Uterus (tissue), 3 donors: ENCODE measurements at regions not wholly inside any gene's neighbourhood (a gene's known extent, or its start where the extent isn't known, plus 50 kb on each side); places are given as distances from the start of the nearest gene placed in this dataset.

ENCODE experiments used
- DNase-seq, 2 donors: peaks; one replicate each; pipeline ENCODE4 v3.0.0-alpha.2; 2019 to 2020
- H3K27ac ChIP-seq, 2 donors: fragments of 200-600 bp; sonication (generic); 1 replicate in 1 of 2; 2 replicates in 1 of 2; pipeline ENCODE4 v1.5.1; 2016 to 2018
- H3K27me3 ChIP-seq, 2 donors: fragments of 200-600 bp; sonication (generic); one replicate each; pipeline ENCODE4 v1.5.1; 2018 to 2019; ENCODE audit warnings: control low read depth in 1 of 2
- H3K36me3 ChIP-seq, 2 donors: fragments of 200-600 bp; sonication (generic); one replicate each; pipeline ENCODE4 v1.5.1; 2019; ENCODE audit warnings: control low read depth in 1 of 2
- H3K4me1 ChIP-seq, 2 donors: fragments of 200-600 bp; sonication (generic); one replicate each; pipeline ENCODE4 v1.5.1; 2018 to 2019; ENCODE audit warnings: control low read depth in 1 of 2
- H3K4me3 ChIP-seq, 2 donors: fragments of 200-600 bp; sonication (generic); 1 replicate in 1 of 2; 2 replicates in 1 of 2; pipeline ENCODE4 v1.5.1; 2018 to 2019; ENCODE audit warnings: mild to moderate bottlenecking in 1 of 2
- H3K9me3 ChIP-seq, 2 donors: fragments of 200-600 bp; sonication (generic); one replicate each; pipeline ENCODE4 v1.5.1; 2019; ENCODE audit warnings: control low read depth in 1 of 2
- POLR2A ChIP-seq, 2 donors: fragments of 450-650 bp; IDR thresholded peaks; one replicate each; pipeline ENCODE4 v1.6.1; 2016; ENCODE audit warnings: antibody characterized with exemption in 2 of 2, mild to moderate bottlenecking in 1 of 2, moderate library complexity in 1 of 2
- intact Hi-C: fragments of 100-400 bp; cut with DNase I; formaldehyde crosslinking; loops from one replicate; pipeline ENCODE4 v1.15.1; 2023; ENCODE audit warnings: low total_unique reads
- TF ChIP-seq, protein P1 (sequence below), 4 experiments: fragments of 200-600 bp in 2 of 4; fragments of 450-650 bp in 2 of 4; sonication (generic) in 2 of 4; IDR thresholded peaks; one replicate each; pipeline ENCODE4 v1.5.1; 2016 to 2019; ENCODE audit warnings: antibody characterized with exemption in 4 of 4, mild to moderate bottlenecking in 2 of 4, moderate library complexity in 1 of 4
- donor health status: DM: yes; HTN: yes; CAD: no.

DNA sequence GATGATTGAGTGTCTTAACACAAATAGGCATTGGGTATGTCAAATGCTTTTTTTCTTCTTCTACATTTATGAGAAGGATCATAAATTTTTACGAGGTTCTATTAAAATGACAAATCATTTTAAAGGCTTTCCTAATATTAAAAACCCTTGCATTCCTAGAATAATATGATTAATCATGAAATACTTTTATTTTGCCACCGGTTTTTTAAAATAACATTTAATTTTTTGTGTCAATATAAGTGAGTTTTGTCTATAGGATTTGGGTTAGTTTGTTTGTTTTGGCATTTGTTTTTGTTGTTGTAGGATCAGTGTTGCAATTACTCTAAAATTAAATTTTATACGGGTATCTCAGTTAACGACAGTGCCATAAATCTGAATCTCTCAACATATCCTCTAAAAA is 169.7 kb upstream of the STK26 start:
- no peaks in the 10 kb centered on the region for H3K4me1 ChIP-seq
- peaks cover 0 to 9% of the 10 kb centered on the region in 2 donors for H3K27me3 ChIP-seq
- no peak overlapping the region for H3K27ac ChIP-seq
- intact Hi-C loops, result no loop called here
- no peak overlapping the region for H3K4me3 ChIP-seq
- DNase-seq, result no peak
- H3K36me3 ChIP-seq, result no peaks in the 10 kb centered on the region
- H3K9me3 ChIP-seq, result no peaks in the 10 kb centered on the region
- TF ChIP-seq, protein P1, sequence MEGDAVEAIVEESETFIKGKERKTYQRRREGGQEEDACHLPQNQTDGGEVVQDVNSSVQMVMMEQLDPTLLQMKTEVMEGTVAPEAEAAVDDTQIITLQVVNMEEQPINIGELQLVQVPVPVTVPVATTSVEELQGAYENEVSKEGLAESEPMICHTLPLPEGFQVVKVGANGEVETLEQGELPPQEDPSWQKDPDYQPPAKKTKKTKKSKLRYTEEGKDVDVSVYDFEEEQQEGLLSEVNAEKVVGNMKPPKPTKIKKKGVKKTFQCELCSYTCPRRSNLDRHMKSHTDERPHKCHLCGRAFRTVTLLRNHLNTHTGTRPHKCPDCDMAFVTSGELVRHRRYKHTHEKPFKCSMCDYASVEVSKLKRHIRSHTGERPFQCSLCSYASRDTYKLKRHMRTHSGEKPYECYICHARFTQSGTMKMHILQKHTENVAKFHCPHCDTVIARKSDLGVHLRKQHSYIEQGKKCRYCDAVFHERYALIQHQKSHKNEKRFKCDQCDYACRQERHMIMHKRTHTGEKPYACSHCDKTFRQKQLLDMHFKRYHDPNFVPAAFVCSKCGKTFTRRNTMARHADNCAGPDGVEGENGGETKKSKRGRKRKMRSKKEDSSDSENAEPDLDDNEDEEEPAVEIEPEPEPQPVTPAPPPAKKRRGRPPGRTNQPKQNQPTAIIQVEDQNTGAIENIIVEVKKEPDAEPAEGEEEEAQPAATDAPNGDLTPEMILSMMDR (IDR thresholded peaks at IDR 0.05), result no peak
- TF ChIP-seq POLR2A (IDR thresholded peaks at IDR 0.05), result no peak

DNA sequence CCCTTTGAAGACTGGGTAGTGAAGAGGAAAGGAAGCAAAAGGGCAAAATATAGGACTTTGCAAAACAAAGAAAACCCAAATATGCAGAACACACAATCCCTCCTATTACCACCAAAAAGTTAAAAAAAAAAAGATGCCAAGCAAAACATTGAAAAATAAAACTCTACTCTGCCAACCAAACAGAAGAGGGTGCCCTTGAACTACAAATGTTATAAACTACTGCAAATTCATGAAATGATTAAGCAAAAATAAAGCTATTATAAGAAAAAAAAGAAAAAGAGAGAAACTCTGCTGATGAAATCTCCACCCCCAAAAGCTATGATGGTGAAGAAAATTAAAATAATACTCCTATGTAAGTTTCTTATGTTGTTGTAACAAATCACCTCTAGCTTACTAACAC is 168.5 kb upstream of the STK26 start:
- no peak for DNase-seq
- intact Hi-C loops, result no loop called here
- peaks cover 0 to 9% of the 10 kb centered on the region in 2 donors for H3K27me3 ChIP-seq

DNA sequence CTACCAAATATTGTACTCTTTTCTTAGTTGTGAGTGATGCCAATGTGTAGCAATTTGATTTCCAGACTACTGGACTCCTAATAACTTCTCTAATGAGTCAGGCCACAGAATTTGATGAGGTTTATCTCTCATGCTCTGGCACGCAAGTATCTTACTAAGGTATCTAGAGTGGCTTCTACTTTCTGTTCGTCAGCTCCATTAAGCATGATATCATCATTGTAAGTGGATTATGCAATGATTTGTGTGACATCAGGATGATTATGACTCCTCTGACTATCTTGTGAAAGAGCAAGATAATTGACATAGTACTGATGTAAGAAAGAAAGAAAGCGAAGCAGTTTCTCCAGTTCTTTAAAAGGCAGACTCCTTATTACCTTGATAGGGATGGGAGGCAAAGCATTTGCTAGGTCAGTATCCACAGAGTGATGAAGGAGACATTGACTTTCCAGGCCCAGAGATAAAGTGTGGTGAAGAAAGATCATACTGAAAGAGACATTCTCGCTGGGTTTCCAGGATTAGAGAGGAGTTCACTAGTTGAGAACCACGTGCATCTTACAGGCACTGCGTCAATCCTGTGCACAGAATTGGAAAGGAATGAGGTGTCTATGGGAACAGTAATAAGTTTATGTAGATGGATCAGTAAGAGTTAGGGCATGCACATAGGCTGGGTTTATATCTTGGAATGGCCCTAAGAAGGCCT is 161.9 kb upstream of the STK26 start:
- H3K27me3 ChIP-seq, result peaks cover 0 to 9% of the 10 kb centered on the region in 2 donors
- no peaks in the 10 kb centered on the region for H3K4me1 ChIP-seq
- DNase-seq, result no peak
- intact Hi-C loops, result no loop called here
- H3K9me3 ChIP-seq, result no peaks in the 10 kb centered on the region
- no peaks in the 10 kb centered on the region for H3K36me3 ChIP-seq
- no peak overlapping the region for H3K4me3 ChIP-seq
- TF ChIP-seq, protein P1 (IDR thresholded peaks at IDR 0.05), result no peak
- TF ChIP-seq POLR2A (IDR thresholded peaks at IDR 0.05), result no peak
- no peak overlapping the region for H3K27ac ChIP-seq

More for the DNA sequence above, 168.5 kb upstream of the STK26 start:
- Histone ChIP-seq H3K4me3 (no peak overlapping the region), H3K27ac (no peak overlapping the region), H3K9me3 (no peaks in the 10 kb centered on the region), H3K36me3 (no peaks in the 10 kb centered on the region), H3K4me1 (no peaks in the 10 kb centered on the region)
- no peak for TF ChIP-seq POLR2A (IDR thresholded peaks at IDR 0.05)
- TF ChIP-seq, protein P1 (IDR thresholded peaks at IDR 0.05), result peak in 2 of 4 experiments; percentile 7 to 20

DNA sequence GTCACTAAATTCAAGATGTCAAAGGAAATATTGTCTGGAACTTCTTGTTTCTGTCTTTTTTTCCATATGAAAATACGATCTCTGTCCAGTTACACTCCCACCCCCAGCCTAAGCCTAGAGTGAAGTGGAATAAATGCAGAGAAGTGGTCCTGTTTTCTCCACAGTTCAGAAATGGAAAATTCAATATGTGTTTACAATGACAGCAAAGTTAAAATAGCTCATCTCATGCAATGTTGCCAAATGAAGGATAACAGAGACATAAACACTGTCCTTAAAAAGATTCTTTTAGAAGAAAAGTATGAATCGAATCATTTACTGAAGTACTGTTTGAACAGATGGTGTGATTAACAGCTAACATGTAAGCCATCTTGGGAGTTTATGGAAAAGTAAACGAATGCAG is 160.8 kb upstream of the STK26 start:
- no peak overlapping the region for H3K4me3 ChIP-seq
- H3K36me3 ChIP-seq, result no peaks in the 10 kb centered on the region
- DNase-seq, result no peak
- no peaks in the 10 kb centered on the region for H3K9me3 ChIP-seq
- H3K27ac ChIP-seq, result no peak overlapping the region
- TF ChIP-seq, protein P1 (IDR thresholded peaks at IDR 0.05), result no peak
- TF ChIP-seq POLR2A (IDR thresholded peaks at IDR 0.05), result no peak
- intact Hi-C loops, result no loop called here
- H3K4me1 ChIP-seq, result no peaks in the 10 kb centered on the region
- peaks cover 0 to 16% of the 10 kb centered on the region in 2 donors for H3K27me3 ChIP-seq

DNA sequence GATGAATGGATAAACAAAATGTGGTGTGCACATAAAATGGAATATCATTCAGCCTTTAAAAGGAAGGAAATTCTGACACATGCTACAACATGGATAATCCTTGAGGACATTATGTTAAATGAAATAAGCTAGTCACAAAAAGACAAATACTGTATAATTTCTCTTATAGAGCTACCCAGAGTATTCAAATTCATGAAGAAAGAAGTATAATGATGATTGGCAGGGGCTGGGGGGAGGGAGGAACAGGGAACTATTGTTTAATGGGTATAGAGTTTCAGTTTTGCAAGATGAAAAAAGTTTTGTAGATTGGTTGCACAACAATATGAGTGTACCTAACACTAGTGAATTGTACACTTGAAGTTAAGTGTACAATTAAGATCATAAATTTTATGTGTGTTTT is 153.9 kb upstream of the STK26 start:
- TF ChIP-seq, protein P1 (IDR thresholded peaks at IDR 0.05), result no peak
- no peak for TF ChIP-seq POLR2A (IDR thresholded peaks at IDR 0.05)
- Histone ChIP-seq H3K4me1 (no peaks in the 10 kb centered on the region), H3K27me3 (peaks cover 0 to 18% of the 10 kb centered on the region in 2 donors), H3K9me3 (no peaks in the 10 kb centered on the region), H3K27ac (no peak overlapping the region), H3K4me3 (no peak overlapping the region), H3K36me3 (no peaks in the 10 kb centered on the region)
- intact Hi-C loops, result no loop called here
- DNase-seq, result no peak
